ENCODE measurements at regions not wholly inside any gene's neighbourhood (a gene's known extent, or its start where the extent isn't known, plus 50 kb on each side); places are given as distances from the start of the nearest gene placed in this dataset.
"Not testable (repeated sequence)": the region's sequence is repeated elsewhere in the genome, so short reads cannot be mapped to it uniquely, and the experiment has no call there.

GRCh38 chr12:85468356-85469157, 188.5 kb downstream of the ALX1 start:
- H3K36me3 ChIP-seq (ENCODE audit: insufficient read depth, low read length): no peaks in the 10 kb centered on the region
- peaks cover 31% of the 10 kb centered on the region for H3K4me1 ChIP-seq (ENCODE audit: control insufficient read depth, insufficient read depth, low read length)
- peak overlapping the region; percentile 60 for H3K9ac ChIP-seq (ENCODE audit: low read depth, low read length)
- H3K9me3 ChIP-seq (replicated peaks; ENCODE audit: low read length): no peaks in the 10 kb centered on the region
- H3K27me3 ChIP-seq (ENCODE audit: control insufficient read depth, insufficient read depth, low read length): peaks cover 6% of the 10 kb centered on the region
- H3K4me3 ChIP-seq (ENCODE audit: low read length): peak overlapping the region; percentile 69
- peak overlapping the region; percentile 73 for H3K4me2 ChIP-seq (ENCODE audit: low read length)

- H3K4me2 ChIP-seq (ENCODE audit: low read length): peak overlapping the region; percentile 73
- not testable (repeated sequence) for H3K27me3 ChIP-seq (ENCODE audit: control insufficient read depth, insufficient read depth, low read length); H3K36me3 ChIP-seq (ENCODE audit: insufficient read depth, low read length); H3K9me3 ChIP-seq (replicated peaks; ENCODE audit: low read length)
- H3K9ac ChIP-seq (ENCODE audit: low read depth, low read length): peak overlapping the region; percentile 60
- peak overlapping the region; percentile 69 for H3K4me3 ChIP-seq (ENCODE audit: low read length)
- peaks cover 31% of the 10 kb centered on the region for H3K4me1 ChIP-seq (ENCODE audit: control insufficient read depth, insufficient read depth, low read length)
Measured at GRCh38 chr12:85469158-85470086, 189.4 kb downstream of the ALX1 start.

GRCh38 chr12:85475277-85475676, 195.3 kb downstream of the ALX1 start:
- H3K27me3 ChIP-seq (ENCODE audit: control insufficient read depth, insufficient read depth, low read length); H3K4me1 ChIP-seq (ENCODE audit: control insufficient read depth, insufficient read depth, low read length); H3K9ac ChIP-seq (ENCODE audit: low read depth, low read length); H3K9me3 ChIP-seq (replicated peaks; ENCODE audit: low read length); H3K36me3 ChIP-seq (ENCODE audit: insufficient read depth, low read length); H3K4me2 ChIP-seq (ENCODE audit: low read length); H3K4me3 ChIP-seq (ENCODE audit: low read length): not testable (repeated sequence)

GRCh38 chr12:85476756-85477155, 196.7 kb downstream of the ALX1 start:
- Histone ChIP-seq H3K9ac (ENCODE audit: low read depth, low read length) (no peak overlapping the region), H3K4me3 (ENCODE audit: low read length) (no peak overlapping the region), H3K27me3 (ENCODE audit: control insufficient read depth, insufficient read depth, low read length) (no peaks in the 10 kb centered on the region), H3K4me1 (ENCODE audit: control insufficient read depth, insufficient read depth, low read length) (no peaks in the 10 kb centered on the region), H3K36me3 (ENCODE audit: insufficient read depth, low read length) (no peaks in the 10 kb centered on the region), H3K9me3 (replicated peaks; ENCODE audit: low read length) (no peaks in the 10 kb centered on the region), H3K4me2 (ENCODE audit: low read length) (no peak overlapping the region)

- no peaks in the 10 kb centered on the region for H3K27me3 ChIP-seq (ENCODE audit: control insufficient read depth, insufficient read depth, low read length)
- no peak overlapping the region for H3K4me3 ChIP-seq (ENCODE audit: low read length)
- H3K4me1 ChIP-seq (ENCODE audit: control insufficient read depth, insufficient read depth, low read length): no peaks in the 10 kb centered on the region
- no peak overlapping the region for H3K4me2 ChIP-seq (ENCODE audit: low read length)
- H3K36me3 ChIP-seq (ENCODE audit: insufficient read depth, low read length): no peaks in the 10 kb centered on the region
- H3K9ac ChIP-seq (ENCODE audit: low read depth, low read length): no peak overlapping the region
- no peaks in the 10 kb centered on the region for H3K9me3 ChIP-seq (replicated peaks; ENCODE audit: low read length)
Measured at GRCh38 chr12:85484387-85484786, 204.4 kb downstream of the ALX1 start.

- no peaks in the 10 kb centered on the region for H3K36me3 ChIP-seq (ENCODE audit: insufficient read depth, low read length)
- no peaks in the 10 kb centered on the region for H3K4me1 ChIP-seq (ENCODE audit: control insufficient read depth, insufficient read depth, low read length)
- no peak overlapping the region for H3K4me2 ChIP-seq (ENCODE audit: low read length)
- H3K4me3 ChIP-seq (ENCODE audit: low read length): no peak overlapping the region
- H3K9ac ChIP-seq (ENCODE audit: low read depth, low read length): no peak overlapping the region
- H3K9me3 ChIP-seq (replicated peaks; ENCODE audit: low read length): no peaks in the 10 kb centered on the region
- H3K27me3 ChIP-seq (ENCODE audit: control insufficient read depth, insufficient read depth, low read length): no peaks in the 10 kb centered on the region
Measured at GRCh38 chr12:85489194-85489593, 209.2 kb downstream of the ALX1 start.

GRCh38 chr12:85504164-85504563, 224.1 kb downstream of the ALX1 start:
- no peaks in the 10 kb centered on the region for H3K4me1 ChIP-seq (ENCODE audit: control insufficient read depth, insufficient read depth, low read length)
- H3K4me2 ChIP-seq (ENCODE audit: low read length): no peak overlapping the region
- no peaks in the 10 kb centered on the region for H3K27me3 ChIP-seq (ENCODE audit: control insufficient read depth, insufficient read depth, low read length)
- H3K4me3 ChIP-seq (ENCODE audit: low read length): no peak overlapping the region
- H3K9me3 ChIP-seq (replicated peaks; ENCODE audit: low read length): no peaks in the 10 kb centered on the region
- H3K9ac ChIP-seq (ENCODE audit: low read depth, low read length): no peak overlapping the region
- no peaks in the 10 kb centered on the region for H3K36me3 ChIP-seq (ENCODE audit: insufficient read depth, low read length)

GRCh38 chr12:85504624-85505023, 224.6 kb downstream of the ALX1 start:
- Histone ChIP-seq H3K4me1 (ENCODE audit: control insufficient read depth, insufficient read depth, low read length) (no peaks in the 10 kb centered on the region), H3K4me2 (ENCODE audit: low read length) (no peak overlapping the region), H3K9me3 (replicated peaks; ENCODE audit: low read length) (no peaks in the 10 kb centered on the region), H3K27me3 (ENCODE audit: control insufficient read depth, insufficient read depth, low read length) (no peaks in the 10 kb centered on the region), H3K36me3 (ENCODE audit: insufficient read depth, low read length) (no peaks in the 10 kb centered on the region), H3K9ac (ENCODE audit: low read depth, low read length) (no peak overlapping the region), H3K4me3 (ENCODE audit: low read length) (no peak overlapping the region)

GRCh38 chr12:85507456-85507855, 227.4 kb downstream of the ALX1 start:
- Histone ChIP-seq H3K27me3 (ENCODE audit: control insufficient read depth, insufficient read depth, low read length) (no peaks in the 10 kb centered on the region), H3K9ac (ENCODE audit: low read depth, low read length) (no peak overlapping the region)

GRCh38 chr12:85509081-85509856, 229.2 kb downstream of the ALX1 start:
- Histone ChIP-seq H3K9ac (ENCODE audit: low read depth, low read length) (no peak overlapping the region), H3K36me3 (ENCODE audit: insufficient read depth, low read length) (no peaks in the 10 kb centered on the region)

More at GRCh38 chr12:85507456-85507855, 227.4 kb downstream of the ALX1 start:
- Histone ChIP-seq H3K4me2 (ENCODE audit: low read length) (no peak overlapping the region), H3K4me3 (ENCODE audit: low read length) (no peak overlapping the region), H3K9me3 (replicated peaks; ENCODE audit: low read length) (no peaks in the 10 kb centered on the region), H3K36me3 (ENCODE audit: insufficient read depth, low read length) (no peaks in the 10 kb centered on the region), H3K4me1 (ENCODE audit: control insufficient read depth, insufficient read depth, low read length) (no peaks in the 10 kb centered on the region)

GRCh38 chr12:85509857-85510256, 229.8 kb downstream of the ALX1 start:
- no peaks in the 10 kb centered on the region for H3K36me3 ChIP-seq (ENCODE audit: insufficient read depth, low read length)
- H3K4me3 ChIP-seq (ENCODE audit: low read length): no peak overlapping the region
- H3K9me3 ChIP-seq (replicated peaks; ENCODE audit: low read length): no peaks in the 10 kb centered on the region
- H3K4me1 ChIP-seq (ENCODE audit: control insufficient read depth, insufficient read depth, low read length): no peaks in the 10 kb centered on the region
- no peak overlapping the region for H3K9ac ChIP-seq (ENCODE audit: low read depth, low read length)
- H3K27me3 ChIP-seq (ENCODE audit: control insufficient read depth, insufficient read depth, low read length): no peaks in the 10 kb centered on the region
- no peak overlapping the region for H3K4me2 ChIP-seq (ENCODE audit: low read length)

More at GRCh38 chr12:85509081-85509856, 229.2 kb downstream of the ALX1 start:
- Histone ChIP-seq H3K9me3 (replicated peaks; ENCODE audit: low read length) (no peaks in the 10 kb centered on the region), H3K4me2 (ENCODE audit: low read length) (no peak overlapping the region), H3K27me3 (ENCODE audit: control insufficient read depth, insufficient read depth, low read length) (no peaks in the 10 kb centered on the region), H3K4me1 (ENCODE audit: control insufficient read depth, insufficient read depth, low read length) (no peaks in the 10 kb centered on the region), H3K4me3 (ENCODE audit: low read length) (no peak overlapping the region)
